PFSK-1 (cell line): ENCODE measurements at regions not wholly inside any gene's neighbourhood (a gene's known extent, or its start where the extent isn't known, plus 50 kb on each side); places are given as distances from the start of the nearest gene placed in this dataset.

Experiments
- FOXP2 ChIP-seq: optimal IDR thresholded peaks from 2 replicates; pipeline ENCODE3; 2011; ENCODE audit warnings: borderline replicate concordance, control low read depth, inconsistent platforms; ENCODE audit not compliant: insufficient read depth; ENCODE audit errors: extremely low read length, extremely low read depth
- POLR2AphosphoS5 ChIP-seq: IDR thresholded peaks from 2 replicates; pipeline ENCODE4 v1.6.1; 2012; ENCODE audit warnings: low read depth, mild to moderate bottlenecking, control low read depth, low read length, moderate library complexity
- SIN3A ChIP-seq: IDR thresholded peaks from 2 replicates; pipeline ENCODE4 v1.6.1; 2012; ENCODE audit warnings: mild to moderate bottlenecking, low read length, moderate library complexity, borderline replicate concordance; ENCODE audit not compliant: insufficient read depth
- TAF1 ChIP-seq: IDR thresholded peaks from 2 replicates; pipeline ENCODE4 v1.6.1; 2012; ENCODE audit warnings: low read length, control low read depth, borderline replicate concordance; ENCODE audit not compliant: insufficient read depth
- TF ChIP-seq, protein P1 (sequence below), 2 experiments: IDR thresholded peaks; 2 replicates each; pipeline versions ENCODE4 v1.6.1 to v1.8.0; 2011 to 2012; ENCODE audit warnings: low read depth in 2 of 2, low read length in 2 of 2, control low read depth in 1 of 2, inconsistent platforms in 1 of 2, mild to moderate bottlenecking in 1 of 2, moderate library complexity in 1 of 2; ENCODE audit not compliant: insufficient read depth in 1 of 2

DNA sequence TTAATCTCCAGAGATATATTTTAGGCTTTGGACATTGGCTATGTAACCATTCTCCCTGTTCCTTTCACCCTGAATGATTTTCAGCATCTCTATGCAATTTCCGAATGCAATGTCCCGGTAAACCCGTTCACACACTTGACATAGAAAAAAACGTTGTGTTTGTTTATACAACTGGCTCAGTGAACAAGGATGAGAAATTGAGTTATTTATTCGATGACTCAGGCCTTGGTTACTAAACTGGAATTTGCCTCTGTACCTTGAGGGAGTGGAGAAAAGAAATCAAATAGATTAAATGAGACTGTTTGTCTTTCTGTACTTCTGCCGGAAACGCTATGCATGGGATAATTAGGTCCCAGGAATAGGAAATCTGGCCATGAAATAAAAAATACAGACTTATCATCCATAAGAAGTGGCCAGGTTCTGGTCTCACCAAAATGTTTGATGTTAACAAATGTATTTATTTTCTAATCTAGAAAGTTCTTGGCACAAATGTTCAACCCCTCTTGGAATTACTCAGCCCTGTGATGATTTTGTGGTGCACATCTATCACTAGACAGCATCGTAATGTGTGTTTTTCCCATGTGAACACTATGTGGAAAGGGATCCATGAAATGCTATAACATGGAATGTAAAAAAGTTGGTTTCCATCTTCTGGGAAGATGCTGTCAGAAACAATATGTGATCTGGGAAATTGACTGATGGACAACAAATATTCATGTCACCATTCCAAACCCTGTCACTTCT, 253.9 kb downstream of the DUSP10 start:
- TF ChIP-seq TAF1 (no peak), SIN3A (peak; percentile 50; the same call in 1 of the 2 replicates), POLR2AphosphoS5 (no peak), FOXP2 (no peak)
- TF ChIP-seq, protein P1, sequence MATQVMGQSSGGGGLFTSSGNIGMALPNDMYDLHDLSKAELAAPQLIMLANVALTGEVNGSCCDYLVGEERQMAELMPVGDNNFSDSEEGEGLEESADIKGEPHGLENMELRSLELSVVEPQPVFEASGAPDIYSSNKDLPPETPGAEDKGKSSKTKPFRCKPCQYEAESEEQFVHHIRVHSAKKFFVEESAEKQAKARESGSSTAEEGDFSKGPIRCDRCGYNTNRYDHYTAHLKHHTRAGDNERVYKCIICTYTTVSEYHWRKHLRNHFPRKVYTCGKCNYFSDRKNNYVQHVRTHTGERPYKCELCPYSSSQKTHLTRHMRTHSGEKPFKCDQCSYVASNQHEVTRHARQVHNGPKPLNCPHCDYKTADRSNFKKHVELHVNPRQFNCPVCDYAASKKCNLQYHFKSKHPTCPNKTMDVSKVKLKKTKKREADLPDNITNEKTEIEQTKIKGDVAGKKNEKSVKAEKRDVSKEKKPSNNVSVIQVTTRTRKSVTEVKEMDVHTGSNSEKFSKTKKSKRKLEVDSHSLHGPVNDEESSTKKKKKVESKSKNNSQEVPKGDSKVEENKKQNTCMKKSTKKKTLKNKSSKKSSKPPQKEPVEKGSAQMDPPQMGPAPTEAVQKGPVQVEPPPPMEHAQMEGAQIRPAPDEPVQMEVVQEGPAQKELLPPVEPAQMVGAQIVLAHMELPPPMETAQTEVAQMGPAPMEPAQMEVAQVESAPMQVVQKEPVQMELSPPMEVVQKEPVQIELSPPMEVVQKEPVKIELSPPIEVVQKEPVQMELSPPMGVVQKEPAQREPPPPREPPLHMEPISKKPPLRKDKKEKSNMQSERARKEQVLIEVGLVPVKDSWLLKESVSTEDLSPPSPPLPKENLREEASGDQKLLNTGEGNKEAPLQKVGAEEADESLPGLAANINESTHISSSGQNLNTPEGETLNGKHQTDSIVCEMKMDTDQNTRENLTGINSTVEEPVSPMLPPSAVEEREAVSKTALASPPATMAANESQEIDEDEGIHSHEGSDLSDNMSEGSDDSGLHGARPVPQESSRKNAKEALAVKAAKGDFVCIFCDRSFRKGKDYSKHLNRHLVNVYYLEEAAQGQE (IDR thresholded peaks at IDR 0.05; ENCODE audit: insufficient read depth in 1 of 2, low read depth in 2 of 2, low read length in 2 of 2): no peak
